IPS DF 4.7 (cell line): ENCODE measurements at regions not wholly inside any gene's neighbourhood (a gene's known extent, or its start where the extent isn't known, plus 50 kb on each side); places are given as distances from the start of the nearest gene placed in this dataset.
"Not testable (repeated sequence)": the region's sequence is repeated elsewhere in the genome, so short reads cannot be mapped to it uniquely, and the experiment has no call there.

Source experiments
- DNase-seq: peaks from one replicate; pipeline ENCODE4 v3.0.0-alpha.2; 2013; ENCODE audit warnings: low spot score; ENCODE audit errors: extremely low read depth

GRCh38 chr9:78713614-78714405, 416.9 kb downstream of the PSAT1 start:
- DNase-seq: no peak

GRCh38 chr9:78714576-78714975, 417.7 kb downstream of the PSAT1 start:
- DNase-seq: no peak

GRCh38 chr9:78719029-78719428, 422.1 kb downstream of the PSAT1 start:
- DNase-seq: not testable (repeated sequence)

- DNase-seq: no peak
These were observed 428.0 kb downstream of the PSAT1 start for GRCh38 chr9:78724896-78725295.

GRCh38 chr9:78725503-78725902, 428.6 kb downstream of the PSAT1 start:
- DNase-seq: no peak

- DNase-seq: no peak
These were observed 448.4 kb downstream of the PSAT1 start for GRCh38 chr9:78745331-78745730.

- DNase-seq: no peak
These were observed 449.1 kb downstream of the PSAT1 start for GRCh38 chr9:78746010-78746409.

- no peak for DNase-seq
These were observed 456.1 kb downstream of the PSAT1 start for GRCh38 chr9:78753039-78753438.

GRCh38 chr9:78756813-78757510, 460.0 kb downstream of the PSAT1 start:
- no peak for DNase-seq

GRCh38 chr9:78763424-78763823, 466.5 kb downstream of the PSAT1 start:
- no peak for DNase-seq

GRCh38 chr9:78765861-78766260, 468.9 kb downstream of the PSAT1 start:
- no peak for DNase-seq

GRCh38 chr9:78767490-78767889, 470.6 kb downstream of the PSAT1 start:
- DNase-seq: no peak

- DNase-seq: no peak
These were observed 472.8 kb downstream of the PSAT1 start for GRCh38 chr9:78769690-78770089.

GRCh38 chr9:78775211-78775610, 478.3 kb downstream of the PSAT1 start:
- DNase-seq: no peak

GRCh38 chr9:78775696-78776295, 478.9 kb downstream of the PSAT1 start:
- DNase-seq: no peak

- DNase-seq: no peak
These were observed 480.8 kb downstream of the PSAT1 start for GRCh38 chr9:78777747-78778146.

GRCh38 chr9:78778318-78778717, 481.4 kb downstream of the PSAT1 start:
- DNase-seq: no peak

- DNase-seq: no peak
These were observed 482.0 kb downstream of the PSAT1 start for GRCh38 chr9:78778861-78779374.

- no peak for DNase-seq
These were observed 484.8 kb downstream of the PSAT1 start for GRCh38 chr9:78781681-78782080.

- no peak for DNase-seq
These were observed 485.3 kb downstream of the PSAT1 start for GRCh38 chr9:78782234-78782633.

GRCh38 chr9:78782858-78783257, 485.9 kb downstream of the PSAT1 start:
- no peak for DNase-seq

- no peak for DNase-seq
These were observed 486.8 kb downstream of the PSAT1 start for GRCh38 chr9:78783743-78784142.
